HEK293 (cell line): ENCODE measurements at regions not wholly inside any gene's neighbourhood (a gene's known extent, or its start where the extent isn't known, plus 50 kb on each side); places are given as distances from the start of the nearest gene placed in this dataset.

Experiments used
- HOXC10 ChIP-seq: sonication (generic); formaldehyde crosslinking; IDR thresholded peaks from 2 replicates; pipeline ENCODE4 v1.8.1; 2023; ENCODE audit warnings: mild to moderate bottlenecking, missing genetic modification reagents
- ZBTB20 ChIP-seq: fragments of 450-650 bp; formaldehyde crosslinking; IDR thresholded peaks from 2 replicates; pipeline ENCODE4 v1.5.1; 2016; ENCODE audit warnings: missing biosample characterization, missing genetic modification characterization
- ZNF174 ChIP-seq: fragments of 450-650 bp; formaldehyde crosslinking; IDR thresholded peaks from 2 replicates; pipeline ENCODE4 v1.5.0; 2017; ENCODE audit warnings: missing biosample characterization, mild to moderate bottlenecking, missing genetic modification characterization
- TF ChIP-seq, protein P1 (sequence below): sonication (generic); formaldehyde crosslinking; IDR thresholded peaks from 2 replicates; pipeline ENCODE4 v1.8.1; 2022; ENCODE audit warnings: mild to moderate bottlenecking, moderate library complexity, missing genetic modification reagents

DNA sequence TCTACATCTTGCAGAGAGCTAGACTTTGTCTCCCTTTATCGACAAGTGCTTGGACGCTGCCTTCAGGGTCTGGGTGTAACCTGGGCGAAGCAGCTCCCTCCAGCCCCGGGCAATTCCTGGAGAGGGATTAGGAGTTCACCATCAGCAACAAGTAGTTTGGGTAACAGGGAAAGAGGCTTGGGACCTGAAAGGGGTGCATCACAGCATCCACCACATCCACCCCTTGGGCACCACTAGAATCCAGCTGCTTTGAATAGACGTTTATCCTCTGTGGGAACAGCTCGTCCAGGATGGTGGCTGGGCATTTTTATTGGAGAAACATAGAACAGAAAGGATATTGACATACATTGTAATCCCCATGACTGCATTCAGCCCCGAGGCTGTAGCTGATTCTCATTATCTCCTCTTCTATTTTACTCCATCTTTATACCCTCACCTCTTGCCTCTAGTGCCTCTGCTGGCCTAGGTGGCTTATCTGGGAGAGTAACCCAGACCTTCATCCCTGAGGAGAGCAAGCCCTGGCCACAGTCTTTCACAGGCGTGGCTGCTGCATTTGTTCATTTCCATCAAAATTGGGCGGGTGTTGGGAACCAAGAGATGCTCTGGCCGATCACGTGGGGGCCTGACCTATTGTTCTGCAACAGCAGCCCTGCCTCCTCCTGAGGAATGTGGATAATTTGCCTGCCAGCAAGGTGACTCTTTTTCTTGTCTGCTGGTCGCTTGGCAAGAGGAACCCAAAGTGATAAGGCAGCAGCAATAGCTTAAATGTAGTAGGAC is 109.2 kb upstream of the RALGAPA2 start:
- TF ChIP-seq ZNF174 (tag by site-specific recombination) (no peak), HOXC10 (no peak), ZBTB20 (no peak)
- TF ChIP-seq, protein P1, sequence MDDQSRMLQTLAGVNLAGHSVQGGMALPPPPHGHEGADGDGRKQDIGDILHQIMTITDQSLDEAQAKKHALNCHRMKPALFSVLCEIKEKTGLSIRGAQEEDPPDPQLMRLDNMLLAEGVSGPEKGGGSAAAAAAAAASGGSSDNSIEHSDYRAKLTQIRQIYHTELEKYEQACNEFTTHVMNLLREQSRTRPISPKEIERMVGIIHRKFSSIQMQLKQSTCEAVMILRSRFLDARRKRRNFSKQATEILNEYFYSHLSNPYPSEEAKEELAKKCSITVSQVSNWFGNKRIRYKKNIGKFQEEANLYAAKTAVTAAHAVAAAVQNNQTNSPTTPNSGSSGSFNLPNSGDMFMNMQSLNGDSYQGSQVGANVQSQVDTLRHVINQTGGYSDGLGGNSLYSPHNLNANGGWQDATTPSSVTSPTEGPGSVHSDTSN (CRISPR knock-in tag) = no peak
